Hepatocyte (in vitro differentiated cells): ENCODE measurements at regions not wholly inside any gene's neighbourhood (a gene's known extent, or its start where the extent isn't known, plus 50 kb on each side); places are given as distances from the start of the nearest gene placed in this dataset.

Source experiments
- DNase-seq: peaks from one replicate; pipeline ENCODE4 v3.0.0-alpha.2; 2016; ENCODE audit warnings: low spot score
- H2AFZ ChIP-seq: fragments of 200-600 bp; sonication (generic); 2 replicates; pipeline ENCODE4 v1.6.0; 2016; ENCODE audit warnings: antibody characterized with exemption, mild to moderate bottlenecking
- H3K27ac ChIP-seq: fragments of 200-600 bp; sonication (generic); 2 replicates; pipeline ENCODE4 v1.5.1; 2016; ENCODE audit warnings: mild to moderate bottlenecking
- H3K27me3 ChIP-seq: fragments of 200-600 bp; sonication (generic); 2 replicates; pipeline ENCODE4 v1.6.1; 2016
- H3K36me3 ChIP-seq: fragments of 200-600 bp; sonication (generic); replicated peaks from 2 replicates; pipeline ENCODE4 v1.5.1; 2016; ENCODE audit warnings: low read depth; ENCODE audit not compliant: insufficient read depth
- H3K4me1 ChIP-seq: fragments of 200-600 bp; sonication (generic); 2 replicates; pipeline ENCODE4 v1.5.1; 2016; ENCODE audit warnings: mild to moderate bottlenecking, moderate library complexity; ENCODE audit not compliant: insufficient read depth
- H3K4me2 ChIP-seq: fragments of 200-600 bp; sonication (generic); 2 replicates; pipeline ENCODE4 v1.6.0; 2016
- H3K4me3 ChIP-seq: fragments of 200-600 bp; sonication (generic); 2 replicates; pipeline ENCODE4 v1.5.1; 2016; ENCODE audit warnings: mild to moderate bottlenecking
- H3K79me2 ChIP-seq: fragments of 200-600 bp; sonication (generic); 2 replicates; pipeline ENCODE4 v1.6.0; 2017; ENCODE audit warnings: mild to moderate bottlenecking
- H3K9me2 ChIP-seq: fragments of 200-600 bp; sonication (generic); replicated peaks from 2 replicates; pipeline ENCODE4 v1.6.0; 2017; ENCODE audit warnings: mild to moderate bottlenecking; ENCODE audit not compliant: insufficient read depth
- H3K9me3 ChIP-seq: fragments of 200-600 bp; sonication (generic); 2 replicates; pipeline ENCODE4 v1.5.1; 2016; ENCODE audit warnings: low read depth, mild to moderate bottlenecking
- H4K20me1 ChIP-seq: fragments of 200-600 bp; sonication (generic); 2 replicates; pipeline ENCODE4 v1.6.0; 2016; ENCODE audit warnings: mild to moderate bottlenecking; ENCODE audit not compliant: insufficient read depth, poor library complexity, severe bottlenecking
- EZH2 ChIP-seq: fragments of 200-600 bp; sonication (generic); IDR thresholded peaks from 2 replicates; pipeline ENCODE4 v1.6.1; 2016; ENCODE audit warnings: antibody characterized with exemption, mild to moderate bottlenecking, borderline replicate concordance
- EZH2phosphoT487 ChIP-seq: fragments of 200-600 bp; sonication (generic); IDR thresholded peaks from one replicate; pipeline ENCODE4 v1.6.1; 2018; ENCODE audit warnings: antibody characterized with exemption, mild to moderate bottlenecking, low read depth, moderate library complexity; ENCODE audit not compliant: unreplicated experiment, severe bottlenecking
- WGBS: methylation state at CpG from one replicate; pipeline ENCODE4 v1.1.6; 2016; ENCODE audit warnings: low lambda C conversion rate; ENCODE audit errors: missing lambda C conversion rate; 5-methylcytosine and 5-hydroxymethylcytosine counted together
- TF ChIP-seq, protein P1 (sequence below): fragments of 200-600 bp; sonication (generic); IDR thresholded peaks from 2 replicates; pipeline ENCODE4 v1.5.1; 2016; ENCODE audit warnings: antibody characterized with exemption, mild to moderate bottlenecking; ENCODE audit not compliant: poor library complexity

DNA sequence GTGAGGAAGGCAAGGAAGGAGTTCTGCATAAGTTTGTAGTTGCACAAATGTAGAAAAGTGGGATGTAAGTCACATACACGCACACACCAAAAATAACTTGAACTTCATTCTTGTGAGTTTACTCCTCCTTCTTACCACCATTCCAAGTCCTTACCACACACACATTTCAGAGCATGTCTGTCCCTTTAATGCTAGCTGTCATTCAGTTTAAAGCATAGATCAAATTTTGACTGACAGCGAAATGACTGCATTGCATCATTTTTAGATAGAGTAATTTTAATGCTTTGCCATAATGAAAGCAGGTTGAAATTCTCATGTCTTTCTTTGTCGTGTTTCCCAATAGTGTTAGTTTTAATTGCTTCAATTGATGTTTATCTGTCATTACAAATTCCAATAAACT is 629.6 kb upstream of the HTR2C start:
- no peaks in the 10 kb centered on the region for H3K9me3 ChIP-seq
- H3K27me3 ChIP-seq: no peaks in the 10 kb centered on the region
- H3K36me3 ChIP-seq: no peaks in the 10 kb centered on the region
- TF ChIP-seq EZH2: no peak
- TF ChIP-seq EZH2phosphoT487: no peak
- TF ChIP-seq, protein P1, sequence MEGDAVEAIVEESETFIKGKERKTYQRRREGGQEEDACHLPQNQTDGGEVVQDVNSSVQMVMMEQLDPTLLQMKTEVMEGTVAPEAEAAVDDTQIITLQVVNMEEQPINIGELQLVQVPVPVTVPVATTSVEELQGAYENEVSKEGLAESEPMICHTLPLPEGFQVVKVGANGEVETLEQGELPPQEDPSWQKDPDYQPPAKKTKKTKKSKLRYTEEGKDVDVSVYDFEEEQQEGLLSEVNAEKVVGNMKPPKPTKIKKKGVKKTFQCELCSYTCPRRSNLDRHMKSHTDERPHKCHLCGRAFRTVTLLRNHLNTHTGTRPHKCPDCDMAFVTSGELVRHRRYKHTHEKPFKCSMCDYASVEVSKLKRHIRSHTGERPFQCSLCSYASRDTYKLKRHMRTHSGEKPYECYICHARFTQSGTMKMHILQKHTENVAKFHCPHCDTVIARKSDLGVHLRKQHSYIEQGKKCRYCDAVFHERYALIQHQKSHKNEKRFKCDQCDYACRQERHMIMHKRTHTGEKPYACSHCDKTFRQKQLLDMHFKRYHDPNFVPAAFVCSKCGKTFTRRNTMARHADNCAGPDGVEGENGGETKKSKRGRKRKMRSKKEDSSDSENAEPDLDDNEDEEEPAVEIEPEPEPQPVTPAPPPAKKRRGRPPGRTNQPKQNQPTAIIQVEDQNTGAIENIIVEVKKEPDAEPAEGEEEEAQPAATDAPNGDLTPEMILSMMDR: no peak
- H3K27ac ChIP-seq: no peak overlapping the region
- H3K4me2 ChIP-seq: no peak overlapping the region
- no peaks in the 10 kb centered on the region for H3K79me2 ChIP-seq
- no peak overlapping the region for H3K4me3 ChIP-seq
- WGBS: 91% methylated on average over 3 of the region's 3 CpGs
- H4K20me1 ChIP-seq: no peaks in the 10 kb centered on the region
- H2AFZ ChIP-seq: no peak overlapping the region
- no peaks in the 10 kb centered on the region for H3K4me1 ChIP-seq
- DNase-seq: no peak
- no peaks in the 10 kb centered on the region for H3K9me2 ChIP-seq

GRCh38 chrX:113950081-113950678 is 633.7 kb upstream of the HTR2C start:
- Histone ChIP-seq H3K4me3 (no peak overlapping the region), H3K27ac (no peak overlapping the region), H3K4me1 (no peaks in the 10 kb centered on the region), H2AFZ (no peak overlapping the region), H3K27me3 (no peaks in the 10 kb centered on the region), H3K79me2 (no peaks in the 10 kb centered on the region), H3K9me2 (no peaks in the 10 kb centered on the region), H4K20me1 (no peaks in the 10 kb centered on the region), H3K9me3 (no peaks in the 10 kb centered on the region), H3K36me3 (no peaks in the 10 kb centered on the region), H3K4me2 (no peak overlapping the region)
- 77% methylated on average over 5 of the region's 5 CpGs for WGBS
- TF ChIP-seq EZH2 (no peak), EZH2phosphoT487 (no peak)
- TF ChIP-seq, protein P1: no peak
- DNase-seq: no peak

- peak; percentile 37 for DNase-seq
- Histone ChIP-seq H3K79me2 (no peaks in the 10 kb centered on the region), H3K4me3 (no peak overlapping the region), H3K4me2 (no peak overlapping the region), H3K27me3 (no peaks in the 10 kb centered on the region), H3K4me1 (no peaks in the 10 kb centered on the region), H3K9me2 (no peaks in the 10 kb centered on the region), H4K20me1 (no peaks in the 10 kb centered on the region), H3K36me3 (no peaks in the 10 kb centered on the region), H3K27ac (no peak overlapping the region), H3K9me3 (no peaks in the 10 kb centered on the region), H2AFZ (no peak overlapping the region)
- WGBS: 87% methylated on average over 1 of the region's 1 CpG
- TF ChIP-seq EZH2 (no peak), EZH2phosphoT487 (no peak)
- TF ChIP-seq, protein P1: peak; percentile 39
These were observed 636.3 kb upstream of the HTR2C start for GRCh38 chrX:113947548-113947947.

GRCh38 chrX:113935518-113935917 is 648.4 kb upstream of the HTR2C start:
- H3K4me1 ChIP-seq: no peaks in the 10 kb centered on the region
- no peak overlapping the region for H3K4me3 ChIP-seq
- no peak overlapping the region for H3K27ac ChIP-seq
- H2AFZ ChIP-seq: no peak overlapping the region
- no peaks in the 10 kb centered on the region for H3K79me2 ChIP-seq
- no peaks in the 10 kb centered on the region for H3K36me3 ChIP-seq
- H3K9me3 ChIP-seq: no peaks in the 10 kb centered on the region
- no peaks in the 10 kb centered on the region for H3K9me2 ChIP-seq
- DNase-seq: no peak
- WGBS: 79% methylated on average over 2 of the region's 2 CpGs
- no peak overlapping the region for H3K4me2 ChIP-seq
- no peaks in the 10 kb centered on the region for H3K27me3 ChIP-seq
- no peaks in the 10 kb centered on the region for H4K20me1 ChIP-seq
- no peak for TF ChIP-seq EZH2phosphoT487
